Osteocyte (in vitro differentiated cells): ENCODE measurements at regions not wholly inside any gene's neighbourhood (a gene's known extent, or its start where the extent isn't known, plus 50 kb on each side); places are given as distances from the start of the nearest gene placed in this dataset.

ENCODE experiments used
- DNase-seq: peaks from one replicate; pipeline ENCODE4 v3.0.0; 2021; ENCODE audit warnings: mixed read lengths; ENCODE audit not compliant: unreplicated experiment; ENCODE audit errors: extremely low spot score
- H3K27ac Mint-ChIP-seq: one replicate; pipeline ENCODE4 v1.8.0; 2021; ENCODE audit warnings: mild to moderate bottlenecking, mixed read lengths; ENCODE audit not compliant: unreplicated experiment
- H3K27me3 Mint-ChIP-seq: one replicate; pipeline ENCODE4 v1.8.0; 2021; ENCODE audit warnings: mixed read lengths; ENCODE audit not compliant: unreplicated experiment
- H3K36me3 Mint-ChIP-seq: one replicate; pipeline ENCODE4 v1.8.0; 2021; ENCODE audit warnings: mixed read lengths; ENCODE audit not compliant: unreplicated experiment
- H3K4me1 Mint-ChIP-seq: one replicate; pipeline ENCODE4 v1.8.0; 2021; ENCODE audit warnings: mixed read lengths; ENCODE audit not compliant: unreplicated experiment
- H3K4me3 Mint-ChIP-seq: one replicate; pipeline ENCODE4 v1.8.0; 2021; ENCODE audit warnings: mild to moderate bottlenecking, moderate library complexity, mixed read lengths; ENCODE audit not compliant: unreplicated experiment
- H3K9me3 Mint-ChIP-seq: one replicate; pipeline ENCODE4 v1.8.0; 2021; ENCODE audit warnings: mixed read lengths; ENCODE audit not compliant: unreplicated experiment
- TF ChIP-seq, protein P1 (sequence below): fragments of 200-600 bp; sonication (generic); IDR thresholded peaks from 2 replicates; pipeline ENCODE4 v1.5.0; 2021; ENCODE audit warnings: antibody characterized with exemption, mild to moderate bottlenecking, moderate library complexity

- Mint-ChIP-seq H3K27me3 (peaks cover 5% of the 10 kb centered on the region), H3K4me1 (no peaks in the 10 kb centered on the region), H3K4me3 (no peak overlapping the region), H3K27ac (no peak overlapping the region), H3K36me3 (no peaks in the 10 kb centered on the region), H3K9me3 (no peaks in the 10 kb centered on the region)
- TF ChIP-seq, protein P1, sequence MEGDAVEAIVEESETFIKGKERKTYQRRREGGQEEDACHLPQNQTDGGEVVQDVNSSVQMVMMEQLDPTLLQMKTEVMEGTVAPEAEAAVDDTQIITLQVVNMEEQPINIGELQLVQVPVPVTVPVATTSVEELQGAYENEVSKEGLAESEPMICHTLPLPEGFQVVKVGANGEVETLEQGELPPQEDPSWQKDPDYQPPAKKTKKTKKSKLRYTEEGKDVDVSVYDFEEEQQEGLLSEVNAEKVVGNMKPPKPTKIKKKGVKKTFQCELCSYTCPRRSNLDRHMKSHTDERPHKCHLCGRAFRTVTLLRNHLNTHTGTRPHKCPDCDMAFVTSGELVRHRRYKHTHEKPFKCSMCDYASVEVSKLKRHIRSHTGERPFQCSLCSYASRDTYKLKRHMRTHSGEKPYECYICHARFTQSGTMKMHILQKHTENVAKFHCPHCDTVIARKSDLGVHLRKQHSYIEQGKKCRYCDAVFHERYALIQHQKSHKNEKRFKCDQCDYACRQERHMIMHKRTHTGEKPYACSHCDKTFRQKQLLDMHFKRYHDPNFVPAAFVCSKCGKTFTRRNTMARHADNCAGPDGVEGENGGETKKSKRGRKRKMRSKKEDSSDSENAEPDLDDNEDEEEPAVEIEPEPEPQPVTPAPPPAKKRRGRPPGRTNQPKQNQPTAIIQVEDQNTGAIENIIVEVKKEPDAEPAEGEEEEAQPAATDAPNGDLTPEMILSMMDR = no peak
- DNase-seq = no peak
These were observed 231.3 kb downstream of the ENC1 start for GRCh38 chr5:74409166-74409706.

DNA sequence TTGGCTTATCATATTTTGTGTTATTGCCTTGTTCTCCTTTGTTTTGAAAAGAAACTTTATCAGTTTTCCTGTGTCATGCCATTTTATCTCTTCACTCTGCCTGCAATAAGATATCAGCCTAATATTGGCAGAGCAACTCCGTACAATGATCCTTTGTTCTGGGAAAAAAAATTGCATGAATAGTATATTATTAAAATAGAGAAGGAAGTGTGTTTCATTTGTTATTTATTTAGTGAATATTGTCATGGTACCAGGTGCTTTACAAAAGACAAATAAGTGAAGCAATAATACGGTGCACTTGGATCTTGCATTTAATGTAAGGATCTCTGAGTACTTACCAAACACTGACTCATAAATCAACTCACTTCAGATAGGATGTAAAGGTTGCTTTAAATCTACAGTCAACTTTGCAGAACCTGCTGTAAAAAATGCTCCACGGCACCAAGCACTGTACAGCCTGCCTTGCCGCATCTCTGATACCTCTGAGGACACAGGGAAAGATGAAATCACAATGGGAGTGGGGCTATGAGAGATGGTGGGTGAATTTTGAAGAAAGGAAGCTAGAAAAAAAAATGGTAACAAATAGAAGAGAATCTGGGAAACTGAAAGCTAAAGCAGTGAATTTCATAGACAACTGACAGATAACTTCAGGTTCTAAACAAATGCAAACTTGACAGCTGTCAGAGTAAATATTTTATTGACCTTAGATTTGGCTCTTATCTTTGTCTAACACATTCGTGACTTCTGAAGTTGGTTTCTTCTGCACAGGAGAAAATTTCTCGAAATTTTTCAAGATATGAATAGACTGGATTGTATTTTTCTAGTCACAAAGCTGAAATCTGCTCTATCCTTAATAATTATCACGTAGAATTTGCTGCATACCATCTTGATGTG lies 232.1 kb downstream of the ENC1 start:
- Mint-ChIP-seq H3K9me3 (no peaks in the 10 kb centered on the region), H3K4me1 (no peaks in the 10 kb centered on the region), H3K27me3 (peaks cover 5% of the 10 kb centered on the region), H3K4me3 (no peak overlapping the region), H3K36me3 (no peaks in the 10 kb centered on the region), H3K27ac (no peak overlapping the region)
- TF ChIP-seq, protein P1 = no peak
- no peak for DNase-seq

GRCh38 chr5:74407701-74408100 lies 232.8 kb downstream of the ENC1 start:
- DNase-seq = no peak
- peaks cover 5% of the 10 kb centered on the region for H3K27me3 Mint-ChIP-seq
- no peaks in the 10 kb centered on the region for H3K9me3 Mint-ChIP-seq
- no peaks in the 10 kb centered on the region for H3K4me1 Mint-ChIP-seq
- TF ChIP-seq, protein P1 = no peak
- H3K27ac Mint-ChIP-seq = no peak overlapping the region
- no peak overlapping the region for H3K4me3 Mint-ChIP-seq
- no peaks in the 10 kb centered on the region for H3K36me3 Mint-ChIP-seq

GRCh38 chr5:74406844-74407243 lies 233.7 kb downstream of the ENC1 start:
- no peak overlapping the region for H3K4me3 Mint-ChIP-seq
- H3K9me3 Mint-ChIP-seq = no peaks in the 10 kb centered on the region
- no peaks in the 10 kb centered on the region for H3K4me1 Mint-ChIP-seq
- no peak overlapping the region for H3K27ac Mint-ChIP-seq
- peaks cover 3% of the 10 kb centered on the region for H3K27me3 Mint-ChIP-seq
- H3K36me3 Mint-ChIP-seq = no peaks in the 10 kb centered on the region
- TF ChIP-seq, protein P1 = no peak
- no peak for DNase-seq

DNA sequence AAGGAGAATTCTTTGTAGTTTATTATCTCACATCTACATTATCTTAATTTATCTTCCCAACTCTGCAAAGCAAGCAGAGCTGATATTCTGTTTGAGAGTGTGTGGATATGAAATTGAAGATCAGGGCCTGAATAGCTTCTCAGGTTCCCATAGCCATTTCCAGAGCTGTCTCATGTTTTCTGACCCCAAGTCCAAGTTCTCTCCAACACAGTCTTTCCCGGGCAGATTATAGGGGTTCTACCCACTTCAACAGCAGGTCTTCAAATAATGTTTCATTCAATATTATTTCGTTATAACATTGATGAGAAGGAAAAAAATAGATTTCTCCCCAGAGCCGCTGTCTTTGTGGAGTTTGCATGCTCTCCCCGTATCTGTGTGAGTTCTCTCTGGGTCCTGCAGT lies 234.9 kb downstream of the ENC1 start:
- Mint-ChIP-seq H3K36me3 (no peaks in the 10 kb centered on the region), H3K4me1 (no peaks in the 10 kb centered on the region), H3K27ac (no peak overlapping the region), H3K9me3 (no peaks in the 10 kb centered on the region), H3K4me3 (no peak overlapping the region), H3K27me3 (peaks cover 3% of the 10 kb centered on the region)
- DNase-seq = no peak
- TF ChIP-seq, protein P1 = no peak
